Mesendoderm (in vitro differentiated cells): ENCODE measurements at regions not wholly inside any gene's neighbourhood (a gene's known extent, or its start where the extent isn't known, plus 50 kb on each side); places are given as distances from the start of the nearest gene placed in this dataset.

ENCODE experiments used
- DNase-seq: peaks from one replicate; pipeline ENCODE4 v3.0.0; 2013
- H2AK5ac ChIP-seq: 2 replicates; pipeline ENCODE4 v1.6.1; 2013; ENCODE audit warnings: low read length, inconsistent platforms
- H2BK120ac ChIP-seq: 2 replicates; pipeline ENCODE4 v1.6.1; 2013; ENCODE audit warnings: low read depth, mild to moderate bottlenecking, low read length, moderate library complexity, mixed read lengths
- H2BK15ac ChIP-seq: replicated peaks from 2 replicates; pipeline ENCODE4 v1.6.1; 2013; ENCODE audit warnings: low read depth, mild to moderate bottlenecking, moderate library complexity
- H2BK5ac ChIP-seq: 2 replicates; pipeline ENCODE4 v1.6.1; 2013; ENCODE audit warnings: low read length, inconsistent platforms
- H3K18ac ChIP-seq: 2 replicates; pipeline ENCODE4 v1.6.1; 2013; ENCODE audit warnings: mild to moderate bottlenecking, low read length, mixed read lengths
- H3K23ac ChIP-seq: one replicate; pipeline ENCODE4 v1.6.1; 2013; ENCODE audit warnings: low read length
- H3K27ac ChIP-seq: 2 replicates; pipeline ENCODE4 v1.5.1; 2013; ENCODE audit warnings: low read depth, mild to moderate bottlenecking, inconsistent platforms, low read length, moderate library complexity
- H3K27me3 ChIP-seq: 2 replicates; pipeline ENCODE4 v1.6.1; 2013; ENCODE audit warnings: low read length, control low read depth, mild to moderate bottlenecking, inconsistent platforms; ENCODE audit not compliant: insufficient read depth, poor library complexity
- H3K36me3 ChIP-seq: 2 replicates; pipeline ENCODE4 v1.6.1; 2013; ENCODE audit warnings: low read length, inconsistent platforms; ENCODE audit not compliant: control insufficient read depth, insufficient read depth
- H3K4ac ChIP-seq: one replicate; pipeline ENCODE4 v1.6.1; 2013; ENCODE audit warnings: low read depth, mild to moderate bottlenecking, low read length, moderate library complexity
- H3K4me1 ChIP-seq: 2 replicates; pipeline ENCODE4 v1.6.1; 2013; ENCODE audit warnings: low read depth, low read length, inconsistent platforms; ENCODE audit not compliant: control insufficient read depth
- H3K4me2 ChIP-seq: 2 replicates; pipeline ENCODE4 v1.6.1; 2013; ENCODE audit warnings: low read length
- H3K4me3 ChIP-seq: 2 replicates; pipeline ENCODE4 v1.5.1; 2013; ENCODE audit warnings: mild to moderate bottlenecking, low read length
- H3K56ac ChIP-seq: one replicate; pipeline ENCODE4 v1.6.1; 2013; ENCODE audit warnings: low read length
- H3K79me1 ChIP-seq: 2 replicates; pipeline ENCODE4 v1.6.1; 2013; ENCODE audit warnings: low read length, inconsistent platforms
- H3K79me2 ChIP-seq: 2 replicates; pipeline ENCODE4 v1.6.1; 2013; ENCODE audit warnings: mild to moderate bottlenecking, low read length; ENCODE audit not compliant: control insufficient read depth, insufficient read depth
- H3K9ac ChIP-seq: 2 replicates; pipeline ENCODE4 v1.6.1; 2013; ENCODE audit warnings: low read length, inconsistent platforms
- H4K5ac ChIP-seq: one replicate; pipeline ENCODE4 v1.6.1; 2013; ENCODE audit warnings: low read length
- H4K8ac ChIP-seq: one replicate; pipeline ENCODE4 v1.6.1; 2013; ENCODE audit warnings: low read depth, mild to moderate bottlenecking, control low read depth, low read length, moderate library complexity
- WGBS: extraction: QIAGEN DNeasy Blood & Tissue Kit; methylation state at CpG from one replicate; pipeline ENCODE4 v1.1.7; 2013; ENCODE audit warnings: low lambda C conversion rate, missing lambda C conversion rate; ENCODE audit not compliant: insufficient coverage; ENCODE audit errors: extremely low coverage; 5-methylcytosine and 5-hydroxymethylcytosine counted together

GRCh38 chr1:229981736-229982135 lies 85.3 kb upstream of the GALNT2 start:
- H2BK120ac ChIP-seq, result no peak overlapping the region

GRCh38 chr1:229984310-229984991 lies 82.6 kb upstream of the GALNT2 start:
- no CpG with 5 or more reads among the region's 9 CpGs for WGBS
- H3K79me2 ChIP-seq, result no peaks in the 10 kb centered on the region
- H3K4me1 ChIP-seq, result no peaks in the 10 kb centered on the region
- no peak overlapping the region for H4K5ac ChIP-seq
- no peak overlapping the region for H3K23ac ChIP-seq
- H2AK5ac ChIP-seq, result no peak overlapping the region
- H3K4me2 ChIP-seq, result no peak overlapping the region
- no peak overlapping the region for H4K8ac ChIP-seq
- no peak overlapping the region for H2BK120ac ChIP-seq
- no peak for DNase-seq
- no peak overlapping the region for H3K56ac ChIP-seq
- H2BK15ac ChIP-seq, result no peak overlapping the region
- H3K9ac ChIP-seq, result no peak overlapping the region
- H3K4ac ChIP-seq, result no peak overlapping the region
- H3K27ac ChIP-seq, result no peak overlapping the region
- no peak overlapping the region for H2BK5ac ChIP-seq
- no peaks in the 10 kb centered on the region for H3K27me3 ChIP-seq
- H3K36me3 ChIP-seq, result no peaks in the 10 kb centered on the region
- no peak overlapping the region for H3K4me3 ChIP-seq
- no peak overlapping the region for H3K18ac ChIP-seq
- no peaks in the 10 kb centered on the region for H3K79me1 ChIP-seq

More at GRCh38 chr1:229981736-229982135, 85.3 kb upstream of the GALNT2 start:
- H3K79me1 ChIP-seq, result no peaks in the 10 kb centered on the region
- no peak overlapping the region for H2AK5ac ChIP-seq
- H3K27ac ChIP-seq, result no peak overlapping the region
- H3K79me2 ChIP-seq, result no peaks in the 10 kb centered on the region
- no peak overlapping the region for H3K18ac ChIP-seq
- no peaks in the 10 kb centered on the region for H3K27me3 ChIP-seq
- H4K8ac ChIP-seq, result no peak overlapping the region
- no peak overlapping the region for H3K4me2 ChIP-seq
- H3K4ac ChIP-seq, result no peak overlapping the region
- H2BK15ac ChIP-seq, result no peak overlapping the region
- DNase-seq, result no peak
- no peak overlapping the region for H3K56ac ChIP-seq
- no peak overlapping the region for H3K9ac ChIP-seq
- no peaks in the 10 kb centered on the region for H3K4me1 ChIP-seq
- no peak overlapping the region for H4K5ac ChIP-seq
- no peak overlapping the region for H3K4me3 ChIP-seq
- no CpG with 5 or more reads among the region's 3 CpGs for WGBS
- H3K36me3 ChIP-seq, result no peaks in the 10 kb centered on the region
- no peak overlapping the region for H3K23ac ChIP-seq
- H2BK5ac ChIP-seq, result no peak overlapping the region

- H3K56ac ChIP-seq, result no peak overlapping the region
- H3K23ac ChIP-seq, result no peak overlapping the region
- H3K27me3 ChIP-seq, result no peaks in the 10 kb centered on the region
- no peak overlapping the region for H4K5ac ChIP-seq
- H3K9ac ChIP-seq, result no peak overlapping the region
- no peak overlapping the region for H3K4me2 ChIP-seq
- no peaks in the 10 kb centered on the region for H3K79me2 ChIP-seq
- H2BK15ac ChIP-seq, result no peak overlapping the region
- no peaks in the 10 kb centered on the region for H3K36me3 ChIP-seq
- H3K4me1 ChIP-seq, result no peaks in the 10 kb centered on the region
- no peak overlapping the region for H3K4ac ChIP-seq
- H4K8ac ChIP-seq, result no peak overlapping the region
- H3K18ac ChIP-seq, result no peak overlapping the region
- H3K27ac ChIP-seq, result no peak overlapping the region
- no peak overlapping the region for H3K4me3 ChIP-seq
- no peak overlapping the region for H2BK5ac ChIP-seq
- H2AK5ac ChIP-seq, result no peak overlapping the region
- DNase-seq, result no peak
- no CpG with 5 or more reads among the region's 9 CpGs for WGBS
- no peaks in the 10 kb centered on the region for H3K79me1 ChIP-seq
- no peak overlapping the region for H2BK120ac ChIP-seq
Observed at GRCh38 chr1:229984992-229985612, 81.9 kb upstream of the GALNT2 start.

GRCh38 chr1:229985613-229986010 lies 81.4 kb upstream of the GALNT2 start:
- H4K8ac ChIP-seq, result no peak overlapping the region
- WGBS, result no CpG with 5 or more reads among the region's 7 CpGs

DNA sequence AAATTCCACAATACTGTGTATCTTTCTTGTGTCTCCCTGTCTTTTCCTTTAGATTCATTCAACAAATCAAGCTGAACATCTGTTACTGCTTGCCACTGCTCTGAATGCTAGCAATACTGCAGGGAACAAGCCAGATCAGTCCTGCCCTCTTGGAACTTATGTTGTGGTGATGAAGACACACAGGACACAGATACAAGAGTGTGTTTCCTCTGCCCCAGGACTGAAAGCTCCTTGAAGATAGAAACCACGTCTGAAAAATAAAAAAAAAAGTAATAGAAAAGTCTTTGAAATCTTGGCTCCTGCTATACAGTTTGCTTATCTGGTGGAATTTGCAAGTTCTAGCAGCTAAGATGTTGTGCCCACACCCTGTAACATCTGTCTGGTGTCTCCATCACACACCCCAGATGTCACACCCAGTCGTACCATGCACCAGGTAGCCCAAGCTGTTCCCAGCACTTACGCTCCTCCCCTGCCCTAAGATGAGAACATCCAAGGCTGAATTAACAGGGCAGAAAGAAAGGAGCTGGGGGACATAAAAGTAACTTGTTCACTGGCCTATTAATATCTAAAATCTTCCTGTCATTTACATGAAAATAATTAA lies 80.2 kb upstream of the GALNT2 start:
- Histone ChIP-seq H3K56ac (no peak overlapping the region), H3K4me2 (no peak overlapping the region), H4K5ac (no peak overlapping the region), H3K4ac (no peak overlapping the region), H3K27me3 (no peaks in the 10 kb centered on the region), H2BK15ac (no peak overlapping the region), H3K79me2 (no peaks in the 10 kb centered on the region), H3K4me1 (no peaks in the 10 kb centered on the region), H2AK5ac (no peak overlapping the region), H4K8ac (no peak overlapping the region), H3K79me1 (no peaks in the 10 kb centered on the region), H3K9ac (no peak overlapping the region), H3K4me3 (no peak overlapping the region), H3K18ac (no peak overlapping the region), H3K27ac (no peak overlapping the region), H2BK5ac (no peak overlapping the region), H3K23ac (no peak overlapping the region), H2BK120ac (no peak overlapping the region), H3K36me3 (no peaks in the 10 kb centered on the region)
- DNase-seq, result no peak
- no CpG with 5 or more reads among the region's 3 CpGs for WGBS

More at GRCh38 chr1:229985613-229986010, 81.4 kb upstream of the GALNT2 start:
- no peak overlapping the region for H3K4me3 ChIP-seq
- no peak overlapping the region for H2AK5ac ChIP-seq
- H2BK5ac ChIP-seq, result no peak overlapping the region
- H4K5ac ChIP-seq, result no peak overlapping the region
- H3K27ac ChIP-seq, result no peak overlapping the region
- no peak overlapping the region for H2BK120ac ChIP-seq
- no peaks in the 10 kb centered on the region for H3K79me1 ChIP-seq
- H3K56ac ChIP-seq, result no peak overlapping the region
- H3K79me2 ChIP-seq, result no peaks in the 10 kb centered on the region
- no peak overlapping the region for H3K4me2 ChIP-seq
- H3K18ac ChIP-seq, result no peak overlapping the region
- no peaks in the 10 kb centered on the region for H3K4me1 ChIP-seq
- H3K4ac ChIP-seq, result no peak overlapping the region
- DNase-seq, result no peak
- no peak overlapping the region for H3K9ac ChIP-seq
- no peak overlapping the region for H3K23ac ChIP-seq
- no peaks in the 10 kb centered on the region for H3K36me3 ChIP-seq
- H2BK15ac ChIP-seq, result no peak overlapping the region
- H3K27me3 ChIP-seq, result no peaks in the 10 kb centered on the region
